PC-9 (cell line): ENCODE measurements at regions not wholly inside any gene's neighbourhood (a gene's known extent, or its start where the extent isn't known, plus 50 kb on each side); places are given as distances from the start of the nearest gene placed in this dataset.

Source experiments
- EZH2 ChIP-seq: fragments of 200-600 bp; sonication (generic); IDR thresholded peaks from 2 replicates; pipeline ENCODE4 v1.8.0; 2017; ENCODE audit warnings: antibody characterized with exemption, low read depth
- TF ChIP-seq, protein P1 (sequence below): fragments of 200-600 bp; sonication (generic); conservative IDR thresholded peaks from 2 replicates; pipeline ENCODE4 v1.6.1; 2017; ENCODE audit warnings: mixed run types, antibody characterized with exemption, mild to moderate bottlenecking, moderate library complexity

DNA sequence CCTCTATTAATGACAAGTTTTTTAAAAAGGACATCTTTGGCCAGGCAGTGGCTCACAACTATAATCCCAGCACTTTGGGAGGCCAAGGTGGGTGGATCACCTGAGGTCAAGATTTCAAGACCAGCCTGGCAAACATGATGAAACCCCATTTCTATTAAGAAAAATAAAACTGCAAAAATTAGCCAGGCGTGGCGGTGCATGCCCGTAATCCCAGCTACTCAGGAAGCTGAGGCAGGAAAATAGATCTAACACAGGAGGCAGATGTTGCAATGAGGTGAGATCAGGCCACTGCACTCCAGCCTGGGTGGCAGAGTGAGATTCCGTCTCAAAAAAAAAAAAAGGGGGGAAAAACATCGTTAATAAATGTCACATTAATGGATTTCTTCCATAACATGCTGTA lies 1805.4 kb downstream of the C4orf33 start:
- TF ChIP-seq, protein P1, sequence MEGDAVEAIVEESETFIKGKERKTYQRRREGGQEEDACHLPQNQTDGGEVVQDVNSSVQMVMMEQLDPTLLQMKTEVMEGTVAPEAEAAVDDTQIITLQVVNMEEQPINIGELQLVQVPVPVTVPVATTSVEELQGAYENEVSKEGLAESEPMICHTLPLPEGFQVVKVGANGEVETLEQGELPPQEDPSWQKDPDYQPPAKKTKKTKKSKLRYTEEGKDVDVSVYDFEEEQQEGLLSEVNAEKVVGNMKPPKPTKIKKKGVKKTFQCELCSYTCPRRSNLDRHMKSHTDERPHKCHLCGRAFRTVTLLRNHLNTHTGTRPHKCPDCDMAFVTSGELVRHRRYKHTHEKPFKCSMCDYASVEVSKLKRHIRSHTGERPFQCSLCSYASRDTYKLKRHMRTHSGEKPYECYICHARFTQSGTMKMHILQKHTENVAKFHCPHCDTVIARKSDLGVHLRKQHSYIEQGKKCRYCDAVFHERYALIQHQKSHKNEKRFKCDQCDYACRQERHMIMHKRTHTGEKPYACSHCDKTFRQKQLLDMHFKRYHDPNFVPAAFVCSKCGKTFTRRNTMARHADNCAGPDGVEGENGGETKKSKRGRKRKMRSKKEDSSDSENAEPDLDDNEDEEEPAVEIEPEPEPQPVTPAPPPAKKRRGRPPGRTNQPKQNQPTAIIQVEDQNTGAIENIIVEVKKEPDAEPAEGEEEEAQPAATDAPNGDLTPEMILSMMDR, result no peak
- no peak for TF ChIP-seq EZH2
